ENCODE measurements at regions not wholly inside any gene's neighbourhood (a gene's known extent, or its start where the extent isn't known, plus 50 kb on each side); places are given as distances from the start of the nearest gene placed in this dataset.
"Not testable (repeated sequence)": the region's sequence is repeated elsewhere in the genome, so short reads cannot be mapped to it uniquely, and the experiment has no call there.

DNA sequence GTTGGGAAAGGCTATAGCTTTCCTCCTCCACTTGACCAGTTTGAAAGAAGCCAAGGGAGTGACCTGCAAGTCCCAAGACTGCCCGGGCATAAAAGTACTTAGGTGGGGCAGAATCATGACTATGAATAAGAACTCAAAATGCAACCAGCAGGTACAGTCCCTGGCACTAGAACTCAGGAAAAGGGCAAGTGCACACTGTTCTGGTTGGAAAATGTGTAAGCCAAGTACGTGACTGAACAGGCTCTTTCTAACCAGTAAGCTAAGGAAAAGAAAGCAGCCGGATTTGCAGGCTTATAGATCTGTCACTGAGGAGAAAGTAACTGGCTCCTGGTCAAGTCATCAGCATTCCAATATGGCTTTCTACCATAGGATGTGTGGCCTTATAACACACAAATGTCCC is 101.2 kb upstream of the SLC4A7 start:
- no peak for DNase-seq

- no peak for DNase-seq
Measured at GRCh38 chr3:27584874-27585273, 100.7 kb upstream of the SLC4A7 start.

GRCh38 chr3:27581852-27582251 is 97.7 kb upstream of the SLC4A7 start:
- DNase-seq: no peak

DNA sequence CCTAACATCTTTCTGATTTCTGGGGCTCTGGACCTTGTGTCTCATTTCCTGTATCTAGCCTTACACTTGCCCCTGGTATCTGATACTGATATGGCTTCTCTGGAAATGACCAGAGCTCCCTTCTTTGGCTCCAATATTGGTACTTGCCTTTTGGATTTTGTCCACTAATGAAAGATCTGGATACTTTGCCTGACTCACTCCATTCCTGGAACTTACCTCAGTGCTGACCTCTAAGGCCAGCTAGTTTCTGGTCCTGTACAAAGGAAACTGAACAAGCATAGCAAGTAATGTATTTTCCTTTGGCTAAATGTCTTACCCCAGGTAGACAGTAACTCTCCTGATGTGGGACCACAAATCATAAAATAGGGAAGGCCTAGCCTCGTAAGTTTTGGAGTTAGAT is 93.8 kb upstream of the SLC4A7 start:
- no peak for DNase-seq

DNA sequence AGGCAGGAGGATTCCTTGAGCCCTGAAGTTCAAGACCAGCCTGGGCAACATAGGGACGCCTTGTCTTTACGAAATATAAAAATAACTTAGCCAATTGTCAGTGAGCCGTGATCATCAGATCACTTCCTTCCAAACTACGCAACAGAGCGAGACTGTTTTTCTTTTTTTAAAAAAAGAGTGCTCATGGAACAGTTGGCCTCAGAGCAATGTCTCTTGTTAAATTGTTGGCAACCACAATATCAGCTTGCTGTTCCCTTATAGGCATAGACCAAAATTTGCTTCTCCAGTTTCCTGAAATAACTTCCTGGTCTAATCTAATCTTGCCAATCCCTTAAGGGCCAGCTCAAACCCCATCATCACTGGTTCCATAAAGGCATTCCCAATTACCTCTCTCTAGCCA is 93.3 kb upstream of the SLC4A7 start:
- no peak for DNase-seq

GRCh38 chr3:27576171-27576570 is 92.0 kb upstream of the SLC4A7 start:
- no peak for DNase-seq

GRCh38 chr3:27575499-27575898 is 91.3 kb upstream of the SLC4A7 start:
- DNase-seq: no peak

DNA sequence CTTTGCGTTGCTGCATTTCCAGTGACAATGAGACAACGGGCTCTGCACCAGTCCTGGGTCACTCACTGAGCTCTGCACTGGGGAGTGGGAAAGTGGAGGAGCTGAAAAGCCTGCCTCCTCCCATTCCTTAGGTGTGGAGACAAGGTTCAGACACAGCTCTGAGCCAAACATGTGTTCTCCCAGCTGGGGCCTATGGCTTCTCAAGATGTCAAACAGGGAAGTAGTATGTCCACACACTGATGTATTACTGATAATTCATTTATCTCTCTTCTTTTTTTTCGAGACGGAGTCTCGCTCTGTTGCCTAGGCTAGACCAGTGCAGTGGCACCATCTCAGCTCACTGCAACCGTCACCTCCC is 90.2 kb upstream of the SLC4A7 start:
- DNase-seq: no peak

DNA sequence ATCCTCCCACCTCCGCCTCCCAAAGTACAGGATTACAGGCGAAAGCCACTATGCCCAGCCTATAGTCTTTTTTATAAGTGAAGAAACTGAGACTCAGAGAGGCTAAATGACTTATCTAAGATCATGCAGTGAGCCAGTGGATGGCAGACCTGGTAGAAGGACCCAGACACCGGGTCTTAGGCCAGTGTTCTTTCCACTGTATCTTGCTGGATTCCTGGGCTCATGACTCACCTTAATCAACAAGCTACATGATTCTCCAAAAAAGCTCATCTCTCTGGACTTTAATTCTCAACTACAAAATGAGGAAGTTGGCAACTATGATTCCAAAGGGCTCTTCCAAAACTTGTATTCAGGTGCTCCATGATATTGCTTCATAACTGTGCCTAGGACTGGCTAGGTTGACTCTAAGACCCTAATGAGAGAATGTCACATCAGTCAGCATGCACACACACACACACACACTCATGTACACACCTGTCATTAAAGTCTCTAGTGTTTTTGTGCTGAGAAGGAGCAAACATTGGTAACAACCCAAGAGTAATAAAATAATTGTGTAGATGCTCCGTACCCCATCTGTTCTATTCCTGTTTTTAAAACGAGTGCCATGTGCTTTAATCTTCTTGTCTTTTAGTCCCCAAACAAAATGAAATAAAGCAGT is 89.7 kb upstream of the SLC4A7 start:
- no peak for DNase-seq

DNA sequence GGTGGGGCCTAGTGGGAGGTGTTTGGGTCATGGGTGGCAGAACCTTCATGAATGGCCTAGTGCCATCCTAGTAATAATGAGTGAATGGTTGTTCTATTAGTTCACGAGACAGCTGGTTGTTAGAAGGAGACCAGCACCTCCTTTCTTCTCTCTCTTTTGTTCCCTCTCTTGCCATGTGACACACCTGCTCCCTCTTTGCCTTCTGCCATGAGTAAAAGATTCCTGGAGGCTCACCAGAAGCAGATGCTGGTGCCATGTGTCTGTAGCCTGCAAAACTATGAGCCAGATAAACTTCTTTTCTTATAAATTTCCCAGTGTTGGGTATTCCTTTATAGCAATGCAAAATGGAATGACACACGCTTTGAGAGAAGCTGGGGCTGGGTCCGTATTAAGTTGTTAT is 89.0 kb upstream of the SLC4A7 start:
- no peak for DNase-seq

DNA sequence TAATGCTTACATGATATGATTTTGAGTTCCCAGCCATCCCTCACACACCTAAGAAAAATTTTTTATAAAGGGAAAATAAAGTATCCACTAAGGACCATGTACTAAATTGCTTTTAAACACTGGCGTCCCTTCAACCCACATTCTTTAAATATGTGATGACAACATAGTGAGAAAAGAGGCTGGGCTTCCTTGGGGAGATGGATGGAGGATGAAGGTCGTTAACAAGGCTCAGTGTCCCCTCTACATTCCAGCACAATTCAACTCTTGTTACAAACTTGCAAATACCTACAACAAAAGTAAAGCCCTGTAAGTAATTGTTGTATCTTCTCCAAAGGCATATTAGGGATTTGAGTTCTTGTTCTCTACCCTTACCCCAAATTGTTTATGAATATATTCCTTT is 87.2 kb upstream of the SLC4A7 start:
- no peak for DNase-seq

DNA sequence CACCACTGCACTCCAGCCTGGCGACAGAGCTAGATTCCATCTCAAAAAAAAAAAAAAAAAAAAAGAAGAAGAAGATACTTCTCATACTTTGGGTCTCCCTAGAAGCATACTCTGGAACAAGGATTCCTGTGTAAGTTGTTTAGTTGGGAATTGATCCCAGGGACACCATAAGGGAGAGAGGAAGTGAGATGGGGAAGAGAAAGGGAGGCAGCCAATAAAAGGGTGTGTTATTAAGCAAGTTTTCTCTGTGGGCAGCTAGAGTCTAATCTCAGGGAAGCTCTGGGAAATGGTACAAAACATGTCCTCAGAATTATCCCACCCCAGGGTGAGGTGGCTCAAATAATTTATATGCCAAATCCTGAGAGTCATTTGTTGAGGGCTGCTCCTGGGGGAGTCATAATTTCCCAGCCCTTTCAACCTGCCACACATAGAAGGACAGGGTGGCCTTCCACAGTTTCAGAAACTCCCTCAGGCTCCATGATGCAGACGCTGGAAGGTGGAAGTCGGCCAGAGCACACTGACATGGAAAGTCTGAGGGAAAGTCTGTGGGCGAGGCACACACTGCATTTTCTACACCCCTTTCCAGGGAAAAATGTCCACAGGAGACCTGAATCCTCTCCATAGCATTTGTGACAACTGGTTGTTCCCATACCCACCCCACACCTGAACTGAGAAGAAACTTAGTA is 86.4 kb upstream of the SLC4A7 start:
- no peak for DNase-seq

GRCh38 chr3:27568393-27568792 is 84.2 kb upstream of the SLC4A7 start:
- DNase-seq: no peak

GRCh38 chr3:27567251-27567650 is 83.1 kb upstream of the SLC4A7 start:
- DNase-seq: no peak

- no peak for DNase-seq
Measured at GRCh38 chr3:27565201-27565852, 81.1 kb upstream of the SLC4A7 start.

DNA sequence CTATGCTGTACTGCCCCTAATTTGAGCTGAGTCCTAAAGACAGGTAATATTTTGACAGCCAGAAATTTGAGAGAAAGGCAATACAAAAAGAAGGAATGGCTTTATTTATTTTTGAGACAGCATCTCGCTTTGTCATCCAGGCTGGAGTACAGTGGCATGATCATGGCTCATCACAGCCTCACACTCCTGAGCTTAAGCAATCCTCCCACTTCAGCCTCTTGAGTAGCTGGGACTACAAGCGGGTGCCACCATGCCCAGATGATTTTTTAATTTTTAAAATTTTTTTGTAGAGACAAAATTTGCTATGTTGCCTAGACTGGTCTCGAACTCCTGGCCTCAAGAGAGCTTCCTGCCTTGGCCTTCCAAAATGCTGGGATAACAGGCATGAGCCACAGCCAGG is 77.4 kb upstream of the SLC4A7 start:
- no peak for DNase-seq

DNA sequence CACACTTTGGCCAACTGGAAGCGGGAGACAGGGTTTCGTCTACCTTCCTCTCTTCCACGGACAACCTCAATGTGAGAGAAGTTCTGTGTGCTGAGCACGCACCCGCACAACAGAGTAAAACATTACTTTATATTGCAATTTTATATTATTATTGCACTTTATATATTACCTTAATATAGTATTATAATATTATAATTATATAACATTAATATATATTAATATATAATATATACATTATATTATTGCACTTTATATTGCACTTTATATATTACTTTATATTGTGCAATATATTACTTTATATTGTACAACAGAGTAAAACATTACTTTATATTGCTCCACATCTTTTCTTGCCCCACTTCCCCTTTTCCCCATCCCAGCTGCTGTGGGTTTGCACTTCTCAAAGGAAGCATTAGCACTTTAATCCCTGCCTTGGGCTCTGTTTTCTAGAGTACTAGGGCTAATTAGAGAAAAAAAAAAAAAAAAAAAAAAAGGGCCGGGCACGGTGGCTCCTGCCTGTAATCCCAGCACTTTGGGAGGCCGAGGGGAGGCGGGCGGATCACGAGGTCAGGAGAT is 76.4 kb upstream of the SLC4A7 start:
- DNase-seq: peak in 1 of 2 donors; percentile 24

DNA sequence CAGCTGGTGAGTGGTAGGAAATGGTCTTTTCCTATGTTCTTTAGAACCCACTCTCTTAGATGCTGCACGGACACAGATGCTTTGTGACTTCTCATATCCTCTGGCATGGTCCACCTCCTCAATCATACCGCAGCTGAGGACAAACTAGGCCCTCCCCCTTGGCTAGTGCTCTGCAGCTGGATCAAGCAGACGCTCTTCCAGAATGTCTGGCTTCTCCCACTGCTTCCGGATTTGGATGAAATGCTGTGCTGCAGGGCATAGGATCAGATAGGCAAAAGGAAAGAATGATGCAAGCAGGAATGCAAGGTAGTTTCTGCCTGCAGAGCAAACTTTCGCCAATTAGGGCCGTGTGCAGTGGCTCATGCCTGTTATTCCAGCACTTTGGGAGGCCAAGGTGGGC is 75.7 kb upstream of the SLC4A7 start:
- no peak for DNase-seq

DNA sequence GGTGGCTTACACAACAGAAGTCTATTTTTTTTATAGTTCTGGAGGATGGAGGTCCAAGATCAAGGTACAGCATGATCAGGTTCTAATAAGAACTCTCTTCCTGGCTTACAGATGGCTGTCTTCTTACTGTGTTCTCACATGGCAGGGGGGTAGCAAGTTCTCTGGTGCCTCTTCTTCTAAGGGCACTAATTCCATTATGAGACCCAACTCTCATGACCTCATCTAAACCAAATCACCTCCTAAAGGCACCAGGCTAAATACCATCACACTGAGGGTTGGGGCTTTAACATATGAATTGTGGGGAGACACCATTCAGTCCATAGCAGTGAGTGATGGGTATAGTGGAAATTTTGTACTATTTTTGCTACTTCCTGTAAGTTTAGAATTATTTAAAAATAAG is 75.2 kb upstream of the SLC4A7 start:
- no peak for DNase-seq

- DNase-seq: no peak
Measured at GRCh38 chr3:27557411-27557810, 73.2 kb upstream of the SLC4A7 start.

GRCh38 chr3:27556887-27557286 is 72.7 kb upstream of the SLC4A7 start:
- no peak for DNase-seq

DNA sequence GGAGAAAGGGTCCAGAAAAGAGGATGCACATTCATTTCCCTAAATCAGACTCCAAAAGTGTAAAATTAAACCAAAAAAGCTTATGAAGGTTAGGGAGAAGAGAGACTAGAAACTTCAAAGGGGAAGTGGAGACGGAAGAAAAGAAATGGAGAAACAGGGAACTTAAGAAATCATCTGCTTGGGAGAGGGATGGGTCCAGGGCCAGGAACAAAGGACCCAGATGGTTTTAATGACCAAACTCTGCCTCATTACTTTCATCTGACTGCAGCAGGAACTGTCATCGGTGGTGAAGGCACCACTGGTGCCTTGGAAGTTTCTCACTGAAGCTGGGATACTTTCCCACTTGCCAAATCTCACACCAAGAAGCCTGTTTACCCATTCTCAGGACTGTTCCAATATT is 70.5 kb upstream of the SLC4A7 start:
- DNase-seq: no peak

GRCh38 chr3:27553886-27554540 is 69.8 kb upstream of the SLC4A7 start:
- DNase-seq: no peak

DNA sequence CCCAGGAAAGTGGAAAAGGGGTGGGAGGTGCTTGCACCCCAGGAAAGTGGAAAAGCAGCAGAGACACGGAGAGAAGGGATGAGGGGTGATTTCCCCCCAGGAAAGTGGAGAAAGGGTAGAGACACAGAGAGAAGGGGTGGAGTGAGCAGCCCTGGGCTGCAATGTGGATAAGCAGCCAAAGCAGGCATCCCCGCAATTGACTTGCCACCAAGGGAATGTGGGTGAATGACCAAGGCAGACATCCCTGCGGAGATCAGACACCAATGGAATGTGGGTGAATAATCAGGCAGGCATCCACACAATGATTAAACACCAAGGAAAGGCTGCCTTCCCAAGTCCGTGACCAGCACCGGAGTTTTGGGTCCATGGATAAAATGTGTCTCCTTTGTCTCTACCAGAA is 68.5 kb upstream of the SLC4A7 start:
- DNase-seq: not testable (repeated sequence)

All from CD4-positive, alpha-beta T cell treated with Interleukin-1 beta for 1 hour (primary cell).